B cell (primary cell): ENCODE measurements at regions not wholly inside any gene's neighbourhood (a gene's known extent, or its start where the extent isn't known, plus 50 kb on each side); places are given as distances from the start of the nearest gene placed in this dataset.

Experiments used
- ATAC-seq: fragments of 200-7000 bp; cut with Tn5 transposase; one replicate; pipeline ENCODE4 v1.10.0; 2021; ENCODE audit warnings: low read depth, mild to moderate bottlenecking, moderate number of reproducible peaks, moderate library complexity
- CTCF ChIA-PET: fragments of 350-600 bp; sonication (Branson Sonifier 250); formaldehyde crosslinking; loops from one replicate; lab custom pipeline; 2021; ENCODE audit warnings: antibody characterized with exemption, inconsistent platforms; lab: Charles Lee
- POLR2A ChIA-PET: fragments of 350-600 bp; sonication (Branson Sonifier 250); formaldehyde crosslinking; loops from one replicate; lab custom pipeline; 2021; ENCODE audit warnings: antibody characterized with exemption; lab: Charles Lee
- DNase-seq: peaks from one replicate; pipeline ENCODE4 v3.0.0; 2013
- H2AFZ ChIP-seq: 2 replicates; pipeline ENCODE4 v1.6.1; 2012; ENCODE audit warnings: mild to moderate bottlenecking, low read depth, low read length; ENCODE audit not compliant: insufficient read depth, poor library complexity, severe bottlenecking
- H3K27ac ChIP-seq, 2 donors: 1 replicate in 1 of 2; 2 replicates in 1 of 2; pipeline ENCODE4 v1.5.1; 2012 to 2013; ENCODE audit warnings: low read length in 2 of 2, mild to moderate bottlenecking in 2 of 2, moderate library complexity in 1 of 2
- H3K27me3 ChIP-seq, 4 experiments: fragments of 200-600 bp in 1 of 4; sonication (generic) in 1 of 4; replicated peaks in 1 of 4; 1 replicate in 2 of 4; 2 replicates in 2 of 4; pipeline versions ENCODE4 v1.6.1 to v1.7.0; 2013 to 2016; ENCODE audit warnings: low read length in 3 of 4, mild to moderate bottlenecking in 2 of 4, mixed read lengths in 1 of 4, moderate library complexity in 1 of 4; ENCODE audit not compliant: insufficient read depth in 4 of 4, control insufficient read depth in 3 of 4; ENCODE audit errors: control extremely low read depth in 1 of 4
- H3K36me3 ChIP-seq, 2 experiments: replicated peaks in 1 of 2; 1 replicate in 1 of 2; 2 replicates in 1 of 2; pipeline versions ENCODE4 v1.6.1 to v1.7.1; 2013; ENCODE audit warnings: low read length in 1 of 2; ENCODE audit not compliant: insufficient read depth in 2 of 2, control insufficient read depth in 1 of 2; ENCODE audit errors: control extremely low read depth in 1 of 2, extremely low read depth in 1 of 2
- H3K4me1 ChIP-seq, 2 donors: fragments of 200-600 bp in 1 of 2; sonication (generic) in 1 of 2; 1 replicate in 1 of 2; 2 replicates in 1 of 2; pipeline versions ENCODE4 v1.5.1 to v1.6.1; 2013 to 2017; ENCODE audit warnings: low read length in 2 of 2; ENCODE audit not compliant: control insufficient read depth in 2 of 2, insufficient read depth in 2 of 2
- H3K4me2 ChIP-seq: replicated peaks from 2 replicates; pipeline ENCODE3; 2012; ENCODE audit warnings: mild to moderate bottlenecking, low read depth, low read length; ENCODE audit not compliant: poor library complexity, severe bottlenecking
- H3K4me3 ChIP-seq, 5 experiments: fragments of 200-600 bp in 1 of 5; sonication (generic) in 1 of 5; 1 replicate in 3 of 5; 2 replicates in 2 of 5; pipeline versions ENCODE4 v1.5.1 to v1.7.0; 2011 to 2016; ENCODE audit warnings: low read length in 4 of 5, mild to moderate bottlenecking in 4 of 5, low read depth in 2 of 5, control low read depth in 1 of 5, moderate library complexity in 1 of 5; ENCODE audit not compliant: insufficient read depth in 1 of 5; ENCODE audit errors: control extremely low read depth in 1 of 5, extremely low read depth in 1 of 5
- H3K79me2 ChIP-seq: fragments of 200-600 bp; sonication (generic); one replicate; pipeline ENCODE4 v1.6.0; 2016; ENCODE audit warnings: low read length; ENCODE audit not compliant: control insufficient read depth, insufficient read depth
- H3K9ac ChIP-seq: fragments of 200-600 bp; sonication (generic); 2 replicates; pipeline ENCODE4 v1.6.1; 2017; ENCODE audit warnings: mild to moderate bottlenecking, low read length, moderate library complexity
- H3K9me3 ChIP-seq, 3 donors: one replicate each; pipeline versions ENCODE4 v1.6.1 to v1.7.1; 2013; ENCODE audit warnings: low read length in 2 of 3; ENCODE audit not compliant: control insufficient read depth in 2 of 3, insufficient read depth in 1 of 3; ENCODE audit errors: control extremely low read depth in 1 of 3
- H4K20me1 ChIP-seq: 2 replicates; pipeline ENCODE4 v1.6.0; 2012; ENCODE audit warnings: mild to moderate bottlenecking, low read length; ENCODE audit not compliant: insufficient read depth, control insufficient read depth, poor library complexity, severe bottlenecking
- H3K27ac Mint-ChIP-seq: one replicate; pipeline ENCODE4 v1.8.0; 2021; ENCODE audit warnings: mixed read lengths
- H3K27me3 Mint-ChIP-seq: one replicate; pipeline ENCODE4 v1.8.0; 2021; ENCODE audit warnings: mixed read lengths
- H3K4me1 Mint-ChIP-seq: one replicate; pipeline ENCODE4 v1.8.0; 2021; ENCODE audit warnings: mixed read lengths
- H3K4me3 Mint-ChIP-seq: one replicate; pipeline ENCODE4 v1.8.0; 2021; ENCODE audit warnings: mixed read lengths
- H3K9me3 Mint-ChIP-seq: one replicate; pipeline ENCODE4 v1.8.0; 2022; ENCODE audit warnings: mixed read lengths; ENCODE audit not compliant: insufficient read depth
- CTCF ChIP-seq: fragments of 200-600 bp; IDR thresholded peaks from one replicate; pipeline ENCODE4 v1.8.0; 2022; ENCODE audit warnings: antibody characterized with exemption, mild to moderate bottlenecking
- EZH2 ChIP-seq: IDR thresholded peaks from 2 replicates; pipeline ENCODE4 v1.6.1; 2012; ENCODE audit warnings: borderline replicate concordance, low read depth, mild to moderate bottlenecking, moderate library complexity, low read length; ENCODE audit not compliant: insufficient read depth, poor library complexity, severe bottlenecking
- WGBS: methylation state at CpG from one replicate; pipeline ENCODE4 v1.1.5; 2013; ENCODE audit warnings: missing lambda C conversion rate; ENCODE audit not compliant: insufficient coverage; 5-methylcytosine and 5-hydroxymethylcytosine counted together
- intact Hi-C: fragments of 100-400 bp; cut with micrococcal nuclease; formaldehyde crosslinking; loops from one replicate; pipeline ENCODE4 v1.10.0; 2022

GRCh38 chr7:85883-86515 is 106.4 kb upstream of the FAM20C start:
- peaks cover 0 to 19% of the 10 kb centered on the region in 2 donors for H3K4me1 ChIP-seq
- no peak overlapping the region for H3K9ac ChIP-seq
- H4K20me1 ChIP-seq, result no peaks in the 10 kb centered on the region
- no peaks in the 10 kb centered on the region for H3K79me2 ChIP-seq
- H3K27ac Mint-ChIP-seq, result no peak overlapping the region
- peaks cover 18% of the 10 kb centered on the region for H3K4me1 Mint-ChIP-seq
- peaks cover 0 to 9% (median 0%) of the 10 kb centered on the region in 4 experiments for H3K27me3 ChIP-seq
- no peak for DNase-seq
- H3K9me3 Mint-ChIP-seq, result no peaks in the 10 kb centered on the region
- H3K27ac ChIP-seq, result no peak overlapping the region
- H2AFZ ChIP-seq, result no peak overlapping the region
- no peak for ATAC-seq
- H3K27me3 Mint-ChIP-seq, result peaks cover 9% of the 10 kb centered on the region
- WGBS, result 77% methylated on average over 6 of the region's 11 CpGs
- no peak overlapping the region for H3K4me3 Mint-ChIP-seq
- no peak overlapping the region for H3K4me2 ChIP-seq
- intact Hi-C loops, result no loop called here
- TF ChIP-seq CTCF, result no peak
- POLR2A ChIA-PET, result no interaction called here
- CTCF ChIA-PET, result no interaction called here
- H3K9me3 ChIP-seq, result no peaks in the 10 kb centered on the region
- H3K4me3 ChIP-seq, result no peak overlapping the region
- no peaks in the 10 kb centered on the region for H3K36me3 ChIP-seq

GRCh38 chr7:86629-87028 is 105.7 kb upstream of the FAM20C start:
- no peak overlapping the region for H3K27ac Mint-ChIP-seq
- intact Hi-C loops, result no loop called here

More at GRCh38 chr7:86629-87028, 105.7 kb upstream of the FAM20C start:
- no peak for TF ChIP-seq CTCF
- no peak for TF ChIP-seq EZH2
- peaks cover 18% of the 10 kb centered on the region for H3K4me1 Mint-ChIP-seq
- no peak overlapping the region for H3K4me2 ChIP-seq
- no peaks in the 10 kb centered on the region for H3K9me3 ChIP-seq
- no peaks in the 10 kb centered on the region for H3K9me3 Mint-ChIP-seq
- CTCF ChIA-PET, result no interaction called here
- H4K20me1 ChIP-seq, result no peaks in the 10 kb centered on the region
- POLR2A ChIA-PET, result no interaction called here
- no peaks in the 10 kb centered on the region for H3K36me3 ChIP-seq
- H3K4me3 Mint-ChIP-seq, result no peak overlapping the region
- peaks cover 0 to 19% of the 10 kb centered on the region in 2 donors for H3K4me1 ChIP-seq
- ATAC-seq, result no peak
- peaks cover 0 to 9% (median 0%) of the 10 kb centered on the region in 4 experiments for H3K27me3 ChIP-seq
- WGBS, result 91% methylated on average over 5 of the region's 7 CpGs
- H3K27ac ChIP-seq, result no peak overlapping the region
- H3K9ac ChIP-seq, result no peak overlapping the region
- H3K4me3 ChIP-seq, result no peak overlapping the region
- peaks cover 10% of the 10 kb centered on the region for H3K27me3 Mint-ChIP-seq
- no peaks in the 10 kb centered on the region for H3K79me2 ChIP-seq
- DNase-seq, result no peak
- no peak overlapping the region for H2AFZ ChIP-seq
